ENCODE measurements at regions not wholly inside any gene's neighbourhood (a gene's known extent, or its start where the extent isn't known, plus 50 kb on each side); places are given as distances from the start of the nearest gene placed in this dataset.
"Not testable (repeated sequence)": the region's sequence is repeated elsewhere in the genome, so short reads cannot be mapped to it uniquely, and the experiment has no call there.

DNA sequence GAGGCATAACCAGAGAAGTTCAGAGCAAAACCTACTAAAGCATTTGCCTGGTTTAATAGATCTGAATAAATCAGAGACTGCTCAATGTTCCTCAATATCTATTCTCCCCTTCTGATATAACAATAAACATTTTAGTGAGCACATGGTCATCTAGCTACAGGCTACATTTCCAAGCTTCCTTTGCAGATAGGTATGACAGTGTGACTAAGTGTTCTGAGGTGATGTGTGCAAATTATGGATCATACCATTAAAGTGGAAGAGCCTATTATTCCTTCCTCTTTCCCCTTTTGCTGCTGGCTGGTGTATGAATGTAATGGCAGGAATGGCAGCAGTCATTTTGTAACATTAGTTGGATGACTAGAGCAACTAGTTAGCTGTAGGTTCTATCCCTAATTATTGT lies 285.8 kb upstream of the RASA1 start:
- no peak for DNase-seq

DNA sequence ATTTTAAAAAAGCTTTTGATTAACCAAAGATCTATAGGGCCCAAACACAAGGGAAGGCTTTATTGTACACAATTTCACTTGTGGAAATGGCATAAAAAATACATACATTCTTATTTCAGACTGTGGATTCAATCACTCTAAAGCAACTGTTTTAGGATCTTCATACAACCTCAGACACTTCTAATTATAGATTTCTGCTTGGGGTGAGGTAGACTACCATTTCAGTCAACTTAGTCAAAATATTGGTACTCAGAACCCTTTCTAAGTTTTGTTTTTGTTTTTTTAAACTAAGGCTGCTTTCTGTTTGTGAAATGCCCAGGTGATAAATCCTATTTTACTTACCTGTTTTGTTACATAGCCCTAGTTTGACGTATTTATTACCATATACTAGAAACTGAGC lies 284.5 kb upstream of the RASA1 start:
- no peak for DNase-seq

DNA sequence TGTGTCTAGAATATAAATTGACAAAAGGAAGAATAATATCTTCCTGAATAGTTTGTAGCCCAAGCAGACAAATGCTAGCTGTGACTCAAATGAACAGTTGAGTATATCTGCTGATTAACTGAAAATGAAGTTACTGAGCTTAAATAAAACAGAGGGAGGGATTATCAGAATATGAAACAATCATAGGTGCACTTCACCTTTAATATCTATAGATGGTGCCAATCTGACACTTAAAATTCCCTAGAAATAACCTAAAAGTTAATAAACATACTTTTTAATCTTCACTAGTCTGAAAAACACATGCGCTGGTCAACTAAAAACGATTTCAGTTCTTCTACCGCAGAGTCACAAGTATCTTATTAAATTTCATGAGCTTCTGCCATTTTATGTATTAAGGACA lies 280.8 kb upstream of the RASA1 start:
- no peak for DNase-seq

DNA sequence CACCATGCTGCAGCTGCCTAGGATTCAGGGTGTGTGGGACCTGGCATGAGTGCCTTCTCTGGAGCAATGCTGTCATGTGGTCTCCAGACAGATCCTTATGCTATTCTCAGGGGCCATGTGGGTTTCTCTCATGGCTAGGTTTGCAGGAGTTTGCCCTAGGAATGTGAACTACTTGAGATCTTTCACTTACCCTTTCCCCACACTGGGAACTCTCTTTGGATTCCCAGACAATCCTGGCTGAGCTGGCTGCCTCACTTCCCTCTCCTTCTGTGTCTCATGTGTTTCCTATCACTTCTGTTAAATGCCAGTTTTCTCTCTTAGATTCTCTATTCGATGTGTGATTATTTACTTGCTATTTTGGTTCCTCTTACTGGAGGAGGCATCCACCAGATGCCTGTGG lies 270.2 kb upstream of the RASA1 start:
- no peak for DNase-seq

DNA sequence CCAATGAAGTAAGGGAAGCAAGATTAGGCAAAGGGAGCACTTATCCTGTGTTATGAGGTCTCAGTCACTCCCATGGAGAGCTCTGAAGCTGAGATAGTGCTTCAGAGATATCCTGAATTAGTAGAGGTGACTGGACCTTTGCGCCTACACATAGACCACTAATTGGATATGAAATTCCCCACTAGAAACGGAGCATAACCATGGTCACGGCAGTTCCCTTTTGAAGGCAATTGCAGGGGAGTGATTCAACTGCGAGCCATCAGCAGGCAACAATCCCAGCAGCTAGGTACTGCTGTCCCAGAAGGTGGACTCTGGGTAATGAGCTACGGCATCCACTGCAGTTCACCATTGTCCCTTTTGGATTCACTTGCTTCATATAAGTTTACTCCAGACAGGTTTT lies 267.7 kb upstream of the RASA1 start:
- DNase-seq = no peak

DNA sequence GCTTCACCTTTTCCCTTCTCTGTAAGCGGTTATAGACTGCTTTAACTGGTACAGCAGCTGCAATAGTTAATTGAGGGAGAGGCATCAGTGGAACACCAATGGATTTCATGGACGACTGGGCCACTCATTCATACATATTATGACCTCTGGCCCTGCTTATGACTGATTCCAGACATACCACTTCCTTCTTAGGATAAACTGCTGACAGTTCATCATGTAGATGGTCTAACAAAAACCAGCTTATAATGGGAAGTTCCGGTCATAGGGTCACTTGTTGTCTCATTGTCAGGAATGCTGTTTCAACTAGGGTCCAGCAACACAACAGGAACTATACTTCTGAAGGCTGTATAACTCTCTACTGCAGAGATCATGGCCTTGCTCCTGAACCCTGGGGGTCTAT lies 265.2 kb upstream of the RASA1 start:
- no peak for DNase-seq

DNA sequence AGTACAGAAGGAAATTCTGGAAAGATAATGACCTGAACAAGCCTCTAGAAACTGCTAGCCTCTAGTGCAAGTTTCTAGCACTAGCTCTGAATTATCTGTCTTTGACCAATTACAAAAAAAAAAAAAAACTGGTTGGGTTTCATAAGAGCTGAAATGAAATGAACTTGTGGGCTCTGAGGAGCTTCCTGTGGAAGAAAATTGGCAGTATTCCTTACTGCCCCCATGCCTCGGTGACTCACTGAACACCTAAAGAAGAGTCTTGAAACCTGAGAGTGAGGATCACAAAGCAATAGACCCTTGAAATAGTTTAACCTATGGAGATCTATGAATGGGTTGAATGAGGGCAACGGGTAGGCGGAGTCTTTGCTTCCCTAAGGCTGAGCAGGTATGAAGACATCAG lies 263.6 kb upstream of the RASA1 start:
- no peak for DNase-seq

DNA sequence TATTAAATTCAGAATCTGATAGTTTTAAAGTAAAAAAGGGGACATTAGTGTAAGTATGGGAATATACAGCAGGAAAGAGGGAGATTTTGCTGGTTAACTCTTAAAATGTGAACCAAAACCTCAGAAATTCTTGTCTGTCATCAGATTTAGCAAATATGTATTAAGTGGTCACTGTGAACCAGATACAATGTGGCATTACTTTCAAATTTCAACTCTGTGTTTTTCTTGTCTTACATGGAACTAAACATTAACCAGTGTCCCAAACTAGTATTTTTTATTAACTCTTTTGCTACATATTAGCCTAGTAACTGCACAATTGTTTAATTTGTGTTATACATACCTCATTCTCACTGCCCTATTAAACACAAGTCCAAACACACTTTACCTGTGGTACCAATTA lies 259.9 kb upstream of the RASA1 start:
- DNase-seq = no peak

DNA sequence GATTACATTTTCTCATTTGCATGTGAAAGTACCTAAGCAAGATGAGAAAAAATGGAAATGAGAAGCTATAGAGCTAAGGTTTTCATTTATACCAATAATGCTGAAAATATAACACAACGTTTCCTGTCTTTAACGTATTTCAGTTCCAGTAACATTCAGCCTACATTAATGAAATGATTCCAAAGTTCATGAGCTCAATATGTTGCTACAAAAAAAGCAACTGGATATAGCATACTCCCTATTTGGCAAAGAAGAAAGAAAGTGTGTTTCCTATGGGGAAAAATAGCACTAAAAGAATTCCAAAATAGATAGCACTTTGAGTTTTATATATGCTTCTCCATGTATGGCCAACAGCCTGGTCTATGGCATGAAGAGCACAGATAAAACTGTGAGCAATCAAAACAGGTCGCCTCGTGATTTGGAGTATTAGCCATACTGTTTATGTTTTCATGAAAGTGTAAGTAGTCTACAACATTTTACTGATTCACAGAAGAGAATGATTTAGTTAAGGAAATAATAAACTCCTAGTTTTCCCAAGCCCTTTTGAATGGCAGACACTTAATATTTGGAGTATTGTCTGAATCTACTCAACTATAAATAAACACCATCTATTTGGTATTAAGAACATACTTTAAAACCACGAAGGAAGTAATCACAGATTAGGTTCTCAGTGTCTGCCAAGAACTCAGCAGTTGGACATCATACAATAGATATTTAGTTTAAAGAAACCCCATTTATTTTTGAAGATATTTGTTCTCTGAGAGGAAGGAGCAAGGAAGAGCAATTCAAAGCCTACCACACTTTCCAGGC lies 258.7 kb upstream of the RASA1 start:
- DNase-seq = no peak

DNA sequence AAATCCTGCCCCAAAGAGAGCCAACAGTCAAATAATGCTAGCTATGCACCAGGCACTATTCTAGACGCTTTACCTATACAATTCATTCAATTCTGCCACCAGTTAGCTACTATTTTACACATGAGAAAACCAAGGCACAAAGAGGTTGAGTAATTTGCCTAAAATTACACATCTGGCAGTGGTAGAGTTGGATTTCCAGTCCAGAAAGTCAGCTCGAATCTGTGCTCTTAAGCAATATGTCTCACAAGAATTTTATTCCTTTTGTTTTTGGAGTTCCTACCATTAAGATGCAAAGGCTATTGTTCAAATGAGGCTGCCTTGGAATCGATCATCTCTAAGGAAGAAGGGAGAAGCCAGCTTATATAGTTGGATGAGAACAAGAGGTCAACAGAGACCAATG lies 256.9 kb upstream of the RASA1 start:
- no peak for DNase-seq

DNA sequence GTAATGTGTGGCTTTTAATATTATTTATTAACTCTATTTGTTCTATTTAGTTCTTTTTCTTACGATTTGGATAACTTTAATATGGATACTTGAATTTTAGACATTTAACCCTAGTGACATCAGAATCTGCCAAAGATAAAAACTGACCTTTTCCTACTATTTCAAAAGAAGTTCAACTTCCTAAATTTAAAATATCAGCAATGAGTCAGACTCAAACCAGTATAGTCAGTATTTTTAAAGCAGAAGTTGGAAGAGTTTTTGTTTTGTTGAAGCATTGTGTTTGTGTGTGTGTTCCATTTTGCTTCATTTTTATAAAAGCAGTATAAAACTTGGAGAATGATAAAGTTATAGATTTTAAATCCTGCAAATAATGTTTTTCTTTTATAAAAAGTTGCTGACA lies 251.8 kb upstream of the RASA1 start:
- no peak for DNase-seq

DNA sequence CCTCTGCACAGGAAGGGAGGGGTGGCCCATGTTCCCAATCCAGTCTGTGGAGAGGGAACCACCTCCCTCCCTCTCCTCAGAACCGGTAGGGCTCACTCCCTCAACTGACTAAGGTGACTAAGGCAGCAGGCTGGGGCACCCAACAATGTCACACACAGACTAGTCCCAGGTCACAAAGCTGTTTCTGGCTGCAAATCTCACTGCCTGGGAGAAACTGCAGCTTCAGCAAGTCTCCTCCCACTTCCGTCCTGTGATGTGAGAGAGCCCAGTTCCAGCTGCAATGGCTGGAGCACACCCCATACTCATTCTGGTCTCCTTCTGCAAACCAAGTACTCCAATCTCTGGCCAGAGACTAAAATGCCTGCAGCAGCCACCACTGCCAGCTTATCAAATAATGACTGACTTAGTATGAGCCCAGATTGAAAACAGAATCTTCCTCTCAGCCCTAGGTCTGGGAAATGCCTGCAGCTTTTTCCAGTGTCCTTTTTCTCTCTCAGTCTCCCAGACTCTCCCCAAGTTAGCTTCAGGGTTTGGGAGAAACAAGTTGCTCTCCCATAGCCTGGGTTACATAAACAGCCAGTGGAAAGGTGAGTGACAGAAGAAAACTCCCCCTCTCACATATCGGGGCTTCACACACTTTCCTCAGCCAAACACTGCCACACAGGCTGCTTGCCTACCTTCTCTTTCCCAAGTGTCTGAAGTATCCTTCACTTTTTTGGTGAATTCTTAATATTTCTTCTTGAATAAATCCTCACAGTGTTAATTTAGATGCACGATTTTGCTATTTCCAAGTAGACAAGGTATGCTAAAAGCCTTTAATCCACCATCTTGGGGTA lies 247.4 kb upstream of the RASA1 start:
- DNase-seq = no peak

DNA sequence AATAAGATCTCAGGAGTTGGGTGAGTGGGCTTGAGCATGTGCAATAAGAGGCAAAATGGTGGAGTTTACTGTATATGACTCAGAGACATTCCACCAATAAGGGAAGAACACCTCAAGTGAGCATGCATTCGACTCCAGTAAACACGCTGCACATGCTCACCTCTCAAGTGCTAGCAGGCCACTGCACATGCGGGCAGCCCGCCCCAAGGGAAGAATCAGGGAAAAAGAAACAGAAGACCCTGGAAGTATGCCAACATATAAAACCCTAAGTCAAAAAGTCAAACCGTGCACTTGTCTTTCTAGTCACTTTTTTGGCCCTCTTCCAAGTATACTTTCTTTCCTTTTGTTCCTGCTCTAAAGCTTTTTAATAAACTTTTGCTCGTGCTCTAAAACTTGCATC lies 245.3 kb upstream of the RASA1 start:
- DNase-seq = no peak

DNA sequence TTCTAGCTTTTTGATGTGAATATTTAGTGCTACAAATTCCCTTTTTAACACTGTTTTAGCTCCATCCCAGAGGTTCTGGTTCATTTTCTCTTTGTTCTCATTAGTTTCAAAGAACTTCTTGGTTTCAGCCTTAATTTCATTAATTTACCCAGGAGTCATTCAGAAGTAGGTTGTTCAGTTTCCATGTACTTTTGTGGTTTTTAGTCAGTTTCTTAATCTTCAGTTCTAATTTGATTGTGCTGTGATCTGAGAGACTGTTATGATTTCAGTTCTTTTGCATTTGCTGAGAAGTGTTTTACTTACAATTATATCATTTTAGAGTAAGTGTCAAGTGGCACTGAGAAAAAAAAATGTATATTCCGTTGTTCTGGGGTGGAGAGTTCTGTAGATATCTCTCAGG lies 240.1 kb upstream of the RASA1 start:
- no peak for DNase-seq

DNA sequence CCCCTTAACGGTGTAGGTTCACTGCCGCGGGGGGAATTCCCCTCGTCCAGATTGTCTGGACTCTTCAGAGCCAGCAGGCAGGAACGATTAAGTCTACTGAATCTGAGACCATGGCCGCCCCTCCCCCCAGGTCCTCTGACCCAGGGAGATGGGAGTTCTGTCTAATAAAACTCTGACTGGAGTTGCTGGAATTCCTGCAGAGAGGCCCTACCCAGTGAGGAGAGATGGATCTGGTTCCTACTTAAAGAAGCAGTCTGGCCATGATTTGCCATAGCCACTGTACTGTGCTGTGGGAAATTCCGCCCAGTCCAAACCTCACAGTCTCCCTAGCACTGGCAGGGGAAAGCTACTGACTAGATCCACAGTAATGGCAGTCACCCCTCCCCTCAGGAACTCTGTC lies 237.7 kb upstream of the RASA1 start:
- no peak for DNase-seq

DNA sequence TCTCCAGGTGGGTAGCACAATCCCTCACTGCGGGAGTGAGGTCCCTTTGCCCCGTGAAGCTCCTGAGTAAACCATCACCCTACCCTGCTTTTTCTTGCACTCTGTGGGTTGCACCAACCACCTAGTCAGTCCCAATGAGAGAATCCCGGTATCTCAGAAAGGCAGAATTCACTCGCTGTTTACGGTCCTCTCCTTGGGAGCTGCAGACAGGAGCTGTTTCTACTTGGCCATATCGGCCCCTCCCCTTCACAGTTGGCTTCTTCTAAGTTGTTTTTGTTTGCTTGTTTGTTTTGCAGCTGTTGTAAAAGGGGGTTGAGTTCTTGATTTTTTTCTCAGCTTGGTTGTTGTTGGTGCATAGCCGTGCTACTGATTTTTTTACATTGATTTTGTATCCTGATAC lies 237.0 kb upstream of the RASA1 start:
- no peak for DNase-seq

DNA sequence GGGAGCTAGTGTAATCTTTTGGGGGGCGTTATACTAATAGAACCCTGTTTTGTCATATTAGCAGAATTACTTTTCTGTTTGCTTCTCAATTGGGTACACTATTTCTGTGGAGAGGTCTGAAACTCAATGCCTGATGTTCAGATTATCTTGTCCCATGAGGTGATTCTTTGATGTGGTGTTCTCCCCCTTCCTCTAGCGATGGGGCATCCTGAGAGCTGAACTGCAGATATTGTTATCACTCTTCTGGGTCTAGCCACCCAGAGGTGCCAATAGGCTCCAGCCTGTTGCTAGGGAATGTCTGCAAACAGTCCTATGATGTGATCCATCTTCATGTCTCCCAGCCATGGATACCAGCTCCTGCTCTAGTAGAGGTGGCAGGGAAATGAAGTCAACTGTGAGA lies 233.1 kb upstream of the RASA1 start:
- DNase-seq = no peak

DNA sequence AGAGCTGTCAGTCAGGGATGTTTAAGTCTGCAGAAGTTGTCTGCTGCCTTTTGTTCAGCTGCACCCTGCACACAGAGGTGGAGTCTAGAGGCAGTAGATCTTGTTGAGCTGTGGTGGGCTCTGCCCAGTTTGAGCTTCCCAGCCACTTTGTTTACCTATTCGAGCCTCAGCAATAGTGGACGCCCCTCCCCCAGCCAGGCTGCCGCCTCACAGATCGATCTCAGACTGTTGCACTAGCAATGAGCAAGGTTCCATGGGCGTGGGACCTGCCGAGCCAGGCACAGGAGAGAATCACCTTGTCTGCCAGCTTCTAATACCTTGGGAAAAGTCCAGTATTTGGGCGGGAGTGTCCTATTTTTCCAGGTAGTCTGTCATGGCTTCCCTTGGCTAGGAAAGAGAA lies 225.1 kb upstream of the RASA1 start:
- no peak for DNase-seq

DNA sequence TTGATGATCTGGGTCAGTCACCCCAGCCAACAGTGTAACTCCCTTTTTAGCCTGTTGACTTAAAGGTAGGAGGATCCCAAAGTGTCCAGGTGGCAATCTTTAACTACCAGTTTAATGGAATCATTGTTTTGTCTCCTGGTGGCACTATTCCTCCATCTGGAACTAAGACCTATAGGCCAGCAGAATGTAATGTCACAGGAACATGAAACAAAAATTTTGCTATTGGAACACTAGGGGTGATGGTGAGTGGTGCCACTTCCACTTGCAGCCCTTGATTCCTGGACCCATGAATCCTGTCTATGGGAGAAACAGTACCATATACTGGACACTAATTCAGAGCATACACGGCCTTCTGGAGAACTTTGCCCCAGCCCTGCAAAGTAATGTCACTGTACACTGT lies 219.5 kb upstream of the RASA1 start:
- DNase-seq = no peak

DNA sequence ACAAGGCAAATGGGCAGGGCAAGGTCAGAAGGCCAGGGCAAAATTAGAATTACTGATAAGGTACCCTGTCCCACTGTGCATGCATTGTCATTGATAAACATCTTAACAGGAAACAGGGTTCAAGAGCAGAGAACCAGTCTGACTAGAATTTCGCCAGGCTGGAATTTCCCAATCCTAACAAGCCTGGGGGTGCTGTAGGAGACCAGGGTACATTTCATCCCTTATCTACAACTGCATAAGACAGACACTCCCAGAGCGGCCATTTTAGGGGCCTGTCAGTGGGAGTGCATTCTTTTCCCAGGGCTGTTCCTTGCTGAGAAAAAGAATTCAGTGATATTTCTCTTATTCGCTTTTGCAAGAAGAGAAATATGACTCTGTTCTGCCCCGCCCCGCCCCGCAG lies 218.7 kb upstream of the RASA1 start:
- DNase-seq = not testable (repeated sequence)

DNA sequence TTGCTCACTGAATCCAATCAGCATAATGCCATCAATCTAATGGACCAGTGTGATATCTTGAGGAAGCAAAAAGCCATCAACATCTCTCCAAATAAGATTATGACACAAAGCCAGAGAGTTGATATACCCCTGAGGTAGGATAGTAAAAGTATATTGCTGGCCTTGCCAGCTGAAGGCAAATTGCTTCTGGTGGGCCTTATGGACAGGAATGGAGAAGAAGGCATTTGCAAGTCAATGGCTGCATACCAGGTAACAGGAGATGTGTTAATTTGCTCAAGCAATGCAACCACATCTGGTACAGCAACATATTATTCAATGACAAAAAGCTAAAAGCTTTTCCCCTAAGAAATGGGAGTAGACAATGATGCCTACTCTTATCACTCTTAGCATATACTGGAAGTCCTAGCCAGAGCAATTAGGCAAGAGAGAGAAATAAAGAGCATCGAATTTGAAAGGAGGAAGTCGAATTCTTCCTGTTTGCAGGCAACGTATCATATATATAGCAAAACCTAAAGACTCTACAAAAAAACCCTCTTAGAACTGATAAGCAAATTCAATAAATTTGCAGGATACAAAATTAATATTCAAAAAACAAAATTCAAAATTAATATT lies 216.1 kb upstream of the RASA1 start:
- DNase-seq = no peak

DNA sequence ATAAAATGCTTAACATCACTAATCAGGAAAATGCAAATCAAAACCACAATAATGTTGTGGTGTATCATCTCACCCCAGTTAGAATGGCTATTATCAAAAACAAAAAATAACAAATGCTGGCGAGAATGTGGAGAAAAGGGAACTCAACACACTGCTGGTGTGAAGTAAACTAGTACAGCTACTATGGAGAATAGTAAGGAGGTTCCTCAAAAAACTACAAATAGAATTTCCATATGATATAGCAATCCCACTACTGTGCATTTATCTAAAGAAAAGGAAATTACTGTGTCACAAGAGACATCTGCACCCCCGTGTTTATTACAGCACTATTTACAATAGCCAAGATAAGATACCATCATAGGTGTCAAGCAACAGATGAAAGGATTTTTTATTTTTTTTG lies 214.5 kb upstream of the RASA1 start:
- no peak for DNase-seq

DNA sequence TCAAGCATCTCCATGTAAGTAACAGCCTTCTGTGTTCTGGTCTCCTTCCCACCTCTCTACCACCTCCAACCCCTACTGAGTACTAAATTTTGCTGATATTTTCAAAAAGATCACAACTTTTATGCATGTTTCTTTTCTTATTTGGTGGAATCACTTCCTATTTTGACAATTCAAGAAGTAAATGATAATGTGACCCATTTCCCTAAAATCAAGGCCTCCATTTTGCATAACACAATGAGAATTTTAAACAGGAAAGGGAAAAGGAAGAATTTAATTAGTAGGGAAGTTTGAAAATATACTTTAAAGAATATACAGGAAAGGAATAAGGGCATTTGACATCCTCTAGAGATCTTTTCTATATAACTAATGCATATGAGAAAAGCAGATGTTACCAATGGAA lies 212.9 kb upstream of the RASA1 start:
- no peak for DNase-seq

DNA sequence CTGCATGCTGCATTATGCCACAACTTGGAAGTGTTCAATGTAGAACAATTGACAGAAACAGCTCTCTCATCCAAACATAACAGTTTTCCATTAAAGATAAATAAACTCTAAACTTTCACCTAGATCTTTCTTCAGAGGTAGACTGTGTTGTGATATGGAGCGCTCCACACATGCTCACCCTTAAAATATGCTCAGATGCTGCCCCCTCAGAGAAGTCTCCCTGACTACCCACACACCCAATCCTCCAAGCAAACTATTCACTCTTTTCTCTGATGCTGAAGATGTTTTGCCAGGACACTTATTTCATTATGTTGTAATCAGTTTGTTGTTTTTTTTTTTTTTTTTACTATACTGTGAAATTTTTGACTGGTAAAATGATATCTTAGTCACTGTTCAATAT lies 206.6 kb upstream of the RASA1 start:
- no peak for DNase-seq

All from NCI-H345 (cell line).